Parathyroid adenoma (tissue), 2 donors: ENCODE measurements at regions not wholly inside any gene's neighbourhood (a gene's known extent, or its start where the extent isn't known, plus 50 kb on each side); places are given as distances from the start of the nearest gene placed in this dataset.

Source experiments
- H2AFZ ChIP-seq: fragments of 300-600 bp; sonication (generic); one replicate; pipeline ENCODE4 v1.7.0; 2017; ENCODE audit warnings: antibody characterized with exemption, mild to moderate bottlenecking
- H3K27ac ChIP-seq: fragments of 300-600 bp; sonication (generic); one replicate; pipeline ENCODE4 v1.7.0; 2017
- H3K27me3 ChIP-seq: fragments of 300-600 bp; sonication (generic); one replicate; pipeline ENCODE4 v1.7.0; 2017; ENCODE audit warnings: low read length; ENCODE audit not compliant: control insufficient read depth, insufficient read depth
- H3K36me3 ChIP-seq: fragments of 300-600 bp; sonication (generic); one replicate; pipeline ENCODE4 v1.7.0; 2017; ENCODE audit warnings: low read length; ENCODE audit not compliant: control insufficient read depth, insufficient read depth
- H3K4me1 ChIP-seq: fragments of 300-600 bp; sonication (generic); one replicate; pipeline ENCODE4 v1.7.0; 2017; ENCODE audit warnings: control low read depth
- H3K4me2 ChIP-seq: fragments of 300-600 bp; sonication (generic); one replicate; pipeline ENCODE4 v1.7.0; 2017; ENCODE audit warnings: low read length
- H3K4me3 ChIP-seq: fragments of 300-600 bp; sonication (generic); one replicate; pipeline ENCODE4 v1.7.0; 2017; ENCODE audit warnings: low read depth, low read length
- H3K79me2 ChIP-seq: fragments of 300-600 bp; sonication (generic); one replicate; pipeline ENCODE4 v1.7.0; 2017; ENCODE audit warnings: control low read depth
- H3K9ac ChIP-seq: fragments of 300-600 bp; sonication (generic); one replicate; pipeline ENCODE4 v1.7.0; 2017; ENCODE audit warnings: mild to moderate bottlenecking
- H3K9me3 ChIP-seq: fragments of 300-600 bp; sonication (generic); one replicate; pipeline ENCODE4 v1.7.0; 2017; ENCODE audit warnings: low read length; ENCODE audit not compliant: control insufficient read depth
- CTCF ChIP-seq: fragments of 300-600 bp; sonication (generic); IDR thresholded peaks from one replicate; pipeline ENCODE4 v1.7.0; 2017; ENCODE audit warnings: antibody characterized with exemption, mild to moderate bottlenecking
- donor health status: primary hyperparathyroidism.

GRCh38 chr13:94959626-94960025 lies 247.3 kb upstream of the SOX21 start:
- H2AFZ ChIP-seq = no peak overlapping the region
- H3K27me3 ChIP-seq = no peaks in the 10 kb centered on the region
- H3K79me2 ChIP-seq = no peaks in the 10 kb centered on the region
- no peak overlapping the region for H3K9ac ChIP-seq
- H3K36me3 ChIP-seq = no peaks in the 10 kb centered on the region
- no peak for TF ChIP-seq CTCF
- no peaks in the 10 kb centered on the region for H3K9me3 ChIP-seq
- H3K4me3 ChIP-seq = no peak overlapping the region
- H3K4me2 ChIP-seq = no peak overlapping the region
- no peak overlapping the region for H3K27ac ChIP-seq
- no peaks in the 10 kb centered on the region for H3K4me1 ChIP-seq

GRCh38 chr13:94956417-94957110 lies 244.2 kb upstream of the SOX21 start:
- no peaks in the 10 kb centered on the region for H3K79me2 ChIP-seq

DNA sequence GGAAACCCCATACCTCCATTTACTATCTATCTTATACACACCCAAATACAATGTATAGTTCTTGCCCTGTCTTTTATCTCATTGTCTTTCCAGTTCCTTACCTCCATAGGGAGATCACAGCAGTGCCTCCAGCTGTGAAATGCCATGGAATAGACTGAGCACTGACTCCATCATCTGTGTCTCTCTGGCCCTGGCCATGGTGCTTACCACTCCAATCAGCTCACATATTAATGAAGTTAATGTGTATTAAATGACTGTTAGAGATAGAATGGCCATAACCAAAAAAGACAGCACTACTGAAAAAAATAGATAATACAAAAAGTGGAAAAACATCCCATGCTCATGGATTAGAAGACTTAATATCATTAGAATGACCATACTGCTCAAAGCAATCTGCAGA lies 240.4 kb upstream of the SOX21 start:
- Histone ChIP-seq H3K4me2 (no peak overlapping the region), H3K4me1 (no peaks in the 10 kb centered on the region), H3K36me3 (no peaks in the 10 kb centered on the region), H3K9ac (no peak overlapping the region), H3K27ac (no peak overlapping the region), H2AFZ (no peak overlapping the region), H3K27me3 (no peaks in the 10 kb centered on the region), H3K9me3 (no peaks in the 10 kb centered on the region), H3K4me3 (no peak overlapping the region), H3K79me2 (no peaks in the 10 kb centered on the region)
- no peak for TF ChIP-seq CTCF

More at GRCh38 chr13:94956417-94957110, 244.2 kb upstream of the SOX21 start:
- Histone ChIP-seq H3K27ac (no peak overlapping the region), H3K36me3 (no peaks in the 10 kb centered on the region), H3K9ac (no peak overlapping the region), H3K27me3 (no peaks in the 10 kb centered on the region), H3K4me2 (no peak overlapping the region), H3K4me3 (no peak overlapping the region), H2AFZ (no peak overlapping the region), H3K4me1 (no peaks in the 10 kb centered on the region), H3K9me3 (no peaks in the 10 kb centered on the region)
- no peak for TF ChIP-seq CTCF

DNA sequence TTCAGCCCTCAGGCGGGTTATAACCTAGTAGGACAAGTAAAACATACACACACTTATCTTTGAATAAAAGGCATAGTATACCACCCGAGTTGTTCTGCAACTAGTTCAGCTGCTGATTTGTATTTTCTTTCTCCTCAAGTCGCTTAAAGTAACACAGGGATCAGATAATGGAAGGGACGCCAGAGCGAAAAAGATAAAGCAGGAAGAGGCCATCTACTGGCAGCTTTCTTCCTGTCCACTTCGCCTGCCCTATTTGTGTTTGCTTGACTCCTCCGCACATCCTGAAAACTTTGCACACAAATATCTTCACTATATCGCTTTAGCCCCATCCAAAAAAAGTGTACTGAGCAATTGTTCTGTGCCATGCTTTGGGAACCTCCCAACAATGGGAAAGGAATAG lies 238.0 kb upstream of the SOX21 start:
- Histone ChIP-seq H3K36me3 (no peaks in the 10 kb centered on the region), H3K9me3 (no peaks in the 10 kb centered on the region), H3K27ac (no peak overlapping the region), H3K4me1 (no peaks in the 10 kb centered on the region), H3K4me2 (no peak overlapping the region), H3K27me3 (no peaks in the 10 kb centered on the region), H2AFZ (no peak overlapping the region), H3K4me3 (no peak overlapping the region), H3K9ac (no peak overlapping the region), H3K79me2 (no peaks in the 10 kb centered on the region)
- no peak for TF ChIP-seq CTCF

DNA sequence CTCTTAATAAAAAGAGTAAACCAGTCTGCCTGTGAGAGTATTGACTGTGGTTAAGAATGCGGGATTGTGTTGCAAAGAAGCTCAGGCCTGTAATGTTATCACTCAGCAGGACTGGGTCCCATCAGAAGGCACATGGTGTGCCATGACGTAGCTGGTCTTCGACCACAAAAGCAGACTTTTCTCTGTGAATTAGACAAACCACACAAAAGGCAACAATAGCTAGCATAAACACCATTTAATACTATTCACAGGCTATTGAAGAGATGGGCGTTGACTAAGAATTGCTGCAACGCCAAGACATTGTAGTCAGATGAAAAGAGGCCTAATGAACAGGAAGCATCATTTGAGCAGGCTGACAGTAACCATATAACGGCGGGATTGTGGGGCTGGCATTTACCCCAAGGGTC lies 235.6 kb upstream of the SOX21 start:
- no peaks in the 10 kb centered on the region for H3K79me2 ChIP-seq
- no peaks in the 10 kb centered on the region for H3K9me3 ChIP-seq
- H3K27ac ChIP-seq = no peak overlapping the region
- H2AFZ ChIP-seq = no peak overlapping the region
- H3K4me2 ChIP-seq = no peak overlapping the region
- no peaks in the 10 kb centered on the region for H3K27me3 ChIP-seq
- H3K9ac ChIP-seq = no peak overlapping the region
- no peaks in the 10 kb centered on the region for H3K4me1 ChIP-seq
- no peaks in the 10 kb centered on the region for H3K36me3 ChIP-seq
- no peak overlapping the region for H3K4me3 ChIP-seq
- no peak for TF ChIP-seq CTCF
